Endothelial cell (in vitro differentiated cells): ENCODE measurements at regions not wholly inside any gene's neighbourhood (a gene's known extent, or its start where the extent isn't known, plus 50 kb on each side); places are given as distances from the start of the nearest gene placed in this dataset.

Source experiments
- DNase-seq: peaks from one replicate; pipeline ENCODE4 v3.0.0; 2021; ENCODE audit warnings: low spot score
- H3K27ac Mint-ChIP-seq: one replicate; pipeline ENCODE4 v1.8.0; 2021; ENCODE audit warnings: mixed read lengths, inconsistent platforms; ENCODE audit not compliant: unreplicated experiment
- H3K27me3 Mint-ChIP-seq: one replicate; pipeline ENCODE4 v1.8.0; 2021; ENCODE audit warnings: mild to moderate bottlenecking, moderate library complexity, mixed read lengths, inconsistent platforms; ENCODE audit not compliant: unreplicated experiment
- H3K36me3 Mint-ChIP-seq: one replicate; pipeline ENCODE4 v1.8.0; 2021; ENCODE audit warnings: mild to moderate bottlenecking, low read depth, mixed read lengths, inconsistent platforms; ENCODE audit not compliant: unreplicated experiment
- H3K4me1 Mint-ChIP-seq: one replicate; pipeline ENCODE4 v1.8.0; 2021; ENCODE audit warnings: mild to moderate bottlenecking, mixed read lengths, inconsistent platforms; ENCODE audit not compliant: unreplicated experiment
- H3K4me3 Mint-ChIP-seq: one replicate; pipeline ENCODE4 v1.8.0; 2021; ENCODE audit warnings: mild to moderate bottlenecking, mixed read lengths, inconsistent platforms; ENCODE audit not compliant: unreplicated experiment
- H3K9me3 Mint-ChIP-seq: one replicate; pipeline ENCODE4 v1.8.0; 2021; ENCODE audit warnings: mixed read lengths, inconsistent platforms; ENCODE audit not compliant: unreplicated experiment
- CTCF ChIP-seq: fragments of 200-600 bp; sonication (generic); IDR thresholded peaks from one replicate; pipeline ENCODE4 v1.5.0; 2021; ENCODE audit warnings: antibody characterized with exemption; ENCODE audit not compliant: unreplicated experiment

- peaks cover 3% of the 10 kb centered on the region for H3K27me3 Mint-ChIP-seq
- H3K9me3 Mint-ChIP-seq: no peaks in the 10 kb centered on the region
- no peak for TF ChIP-seq CTCF
- H3K4me1 Mint-ChIP-seq: peaks cover 3% of the 10 kb centered on the region
- no peaks in the 10 kb centered on the region for H3K36me3 Mint-ChIP-seq
- no peak for DNase-seq
- no peak overlapping the region for H3K4me3 Mint-ChIP-seq
- no peak overlapping the region for H3K27ac Mint-ChIP-seq
Measured at GRCh38 chr20:57914205-57914604, 204.4 kb upstream of the PMEPA1 start.

GRCh38 chr20:57913156-57913930 lies 203.5 kb upstream of the PMEPA1 start:
- no peak overlapping the region for H3K27ac Mint-ChIP-seq
- no peak for DNase-seq

GRCh38 chr20:57912227-57912582 lies 202.4 kb upstream of the PMEPA1 start:
- Mint-ChIP-seq H3K4me3 (no peak overlapping the region), H3K4me1 (peaks cover under 1% of the 10 kb centered on the region), H3K27me3 (peaks cover 5% of the 10 kb centered on the region), H3K9me3 (no peaks in the 10 kb centered on the region), H3K27ac (no peak overlapping the region), H3K36me3 (no peaks in the 10 kb centered on the region)
- no peak for DNase-seq
- no peak for TF ChIP-seq CTCF

More at GRCh38 chr20:57913156-57913930, 203.5 kb upstream of the PMEPA1 start:
- peaks cover 3% of the 10 kb centered on the region for H3K27me3 Mint-ChIP-seq
- no peaks in the 10 kb centered on the region for H3K9me3 Mint-ChIP-seq
- no peak overlapping the region for H3K4me3 Mint-ChIP-seq
- no peak for TF ChIP-seq CTCF
- peaks cover 3% of the 10 kb centered on the region for H3K4me1 Mint-ChIP-seq
- H3K36me3 Mint-ChIP-seq: no peaks in the 10 kb centered on the region

GRCh38 chr20:57911512-57912226 lies 201.9 kb upstream of the PMEPA1 start:
- TF ChIP-seq CTCF: no peak
- Mint-ChIP-seq H3K4me3 (no peak overlapping the region), H3K27ac (no peak overlapping the region), H3K27me3 (peaks cover 5% of the 10 kb centered on the region), H3K4me1 (no peaks in the 10 kb centered on the region), H3K36me3 (no peaks in the 10 kb centered on the region), H3K9me3 (no peaks in the 10 kb centered on the region)
- DNase-seq: no peak

- peaks cover 2% of the 10 kb centered on the region for H3K4me1 Mint-ChIP-seq
- no peak for TF ChIP-seq CTCF
- no peaks in the 10 kb centered on the region for H3K9me3 Mint-ChIP-seq
- peaks cover 5% of the 10 kb centered on the region for H3K27me3 Mint-ChIP-seq
- no peaks in the 10 kb centered on the region for H3K36me3 Mint-ChIP-seq
- no peak for DNase-seq
- no peak overlapping the region for H3K27ac Mint-ChIP-seq
- H3K4me3 Mint-ChIP-seq: no peak overlapping the region
Measured at GRCh38 chr20:57910716-57911115, 200.9 kb upstream of the PMEPA1 start.
